PFSK-1 (cell line): ENCODE measurements at regions not wholly inside any gene's neighbourhood (a gene's known extent, or its start where the extent isn't known, plus 50 kb on each side); places are given as distances from the start of the nearest gene placed in this dataset.

ENCODE experiments used
- FOXP2 ChIP-seq: optimal IDR thresholded peaks from 2 replicates; pipeline ENCODE3; 2011; ENCODE audit warnings: borderline replicate concordance, control low read depth, inconsistent platforms; ENCODE audit not compliant: insufficient read depth; ENCODE audit errors: extremely low read length, extremely low read depth
- POLR2AphosphoS5 ChIP-seq: IDR thresholded peaks from 2 replicates; pipeline ENCODE4 v1.6.1; 2012; ENCODE audit warnings: low read depth, mild to moderate bottlenecking, control low read depth, low read length, moderate library complexity
- SIN3A ChIP-seq: IDR thresholded peaks from 2 replicates; pipeline ENCODE4 v1.6.1; 2012; ENCODE audit warnings: mild to moderate bottlenecking, low read length, moderate library complexity, borderline replicate concordance; ENCODE audit not compliant: insufficient read depth
- TAF1 ChIP-seq: IDR thresholded peaks from 2 replicates; pipeline ENCODE4 v1.6.1; 2012; ENCODE audit warnings: low read length, control low read depth, borderline replicate concordance; ENCODE audit not compliant: insufficient read depth
- TF ChIP-seq, protein P1 (sequence below), 2 experiments: IDR thresholded peaks; 2 replicates each; pipeline versions ENCODE4 v1.6.1 to v1.8.0; 2011 to 2012; ENCODE audit warnings: low read depth in 2 of 2, low read length in 2 of 2, control low read depth in 1 of 2, inconsistent platforms in 1 of 2, mild to moderate bottlenecking in 1 of 2, moderate library complexity in 1 of 2; ENCODE audit not compliant: insufficient read depth in 1 of 2

GRCh38 chr2:34567128-34567527, 968.0 kb upstream of the FAM98A start:
- TF ChIP-seq, protein P1, sequence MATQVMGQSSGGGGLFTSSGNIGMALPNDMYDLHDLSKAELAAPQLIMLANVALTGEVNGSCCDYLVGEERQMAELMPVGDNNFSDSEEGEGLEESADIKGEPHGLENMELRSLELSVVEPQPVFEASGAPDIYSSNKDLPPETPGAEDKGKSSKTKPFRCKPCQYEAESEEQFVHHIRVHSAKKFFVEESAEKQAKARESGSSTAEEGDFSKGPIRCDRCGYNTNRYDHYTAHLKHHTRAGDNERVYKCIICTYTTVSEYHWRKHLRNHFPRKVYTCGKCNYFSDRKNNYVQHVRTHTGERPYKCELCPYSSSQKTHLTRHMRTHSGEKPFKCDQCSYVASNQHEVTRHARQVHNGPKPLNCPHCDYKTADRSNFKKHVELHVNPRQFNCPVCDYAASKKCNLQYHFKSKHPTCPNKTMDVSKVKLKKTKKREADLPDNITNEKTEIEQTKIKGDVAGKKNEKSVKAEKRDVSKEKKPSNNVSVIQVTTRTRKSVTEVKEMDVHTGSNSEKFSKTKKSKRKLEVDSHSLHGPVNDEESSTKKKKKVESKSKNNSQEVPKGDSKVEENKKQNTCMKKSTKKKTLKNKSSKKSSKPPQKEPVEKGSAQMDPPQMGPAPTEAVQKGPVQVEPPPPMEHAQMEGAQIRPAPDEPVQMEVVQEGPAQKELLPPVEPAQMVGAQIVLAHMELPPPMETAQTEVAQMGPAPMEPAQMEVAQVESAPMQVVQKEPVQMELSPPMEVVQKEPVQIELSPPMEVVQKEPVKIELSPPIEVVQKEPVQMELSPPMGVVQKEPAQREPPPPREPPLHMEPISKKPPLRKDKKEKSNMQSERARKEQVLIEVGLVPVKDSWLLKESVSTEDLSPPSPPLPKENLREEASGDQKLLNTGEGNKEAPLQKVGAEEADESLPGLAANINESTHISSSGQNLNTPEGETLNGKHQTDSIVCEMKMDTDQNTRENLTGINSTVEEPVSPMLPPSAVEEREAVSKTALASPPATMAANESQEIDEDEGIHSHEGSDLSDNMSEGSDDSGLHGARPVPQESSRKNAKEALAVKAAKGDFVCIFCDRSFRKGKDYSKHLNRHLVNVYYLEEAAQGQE (IDR thresholded peaks at IDR 0.05; ENCODE audit: insufficient read depth in 1 of 2, low read depth in 2 of 2, low read length in 2 of 2) = no peak
- TF ChIP-seq POLR2AphosphoS5 = no peak
- TF ChIP-seq SIN3A = no peak
- TF ChIP-seq TAF1 = no peak
- no peak for TF ChIP-seq FOXP2

GRCh38 chr2:34552337-34552736, 953.2 kb upstream of the FAM98A start:
- TF ChIP-seq POLR2AphosphoS5 = no peak
- TF ChIP-seq, protein P1 (IDR thresholded peaks at IDR 0.05; ENCODE audit: insufficient read depth in 1 of 2, low read depth in 2 of 2, low read length in 2 of 2) = no peak
- no peak for TF ChIP-seq TAF1
- TF ChIP-seq SIN3A = no peak

DNA sequence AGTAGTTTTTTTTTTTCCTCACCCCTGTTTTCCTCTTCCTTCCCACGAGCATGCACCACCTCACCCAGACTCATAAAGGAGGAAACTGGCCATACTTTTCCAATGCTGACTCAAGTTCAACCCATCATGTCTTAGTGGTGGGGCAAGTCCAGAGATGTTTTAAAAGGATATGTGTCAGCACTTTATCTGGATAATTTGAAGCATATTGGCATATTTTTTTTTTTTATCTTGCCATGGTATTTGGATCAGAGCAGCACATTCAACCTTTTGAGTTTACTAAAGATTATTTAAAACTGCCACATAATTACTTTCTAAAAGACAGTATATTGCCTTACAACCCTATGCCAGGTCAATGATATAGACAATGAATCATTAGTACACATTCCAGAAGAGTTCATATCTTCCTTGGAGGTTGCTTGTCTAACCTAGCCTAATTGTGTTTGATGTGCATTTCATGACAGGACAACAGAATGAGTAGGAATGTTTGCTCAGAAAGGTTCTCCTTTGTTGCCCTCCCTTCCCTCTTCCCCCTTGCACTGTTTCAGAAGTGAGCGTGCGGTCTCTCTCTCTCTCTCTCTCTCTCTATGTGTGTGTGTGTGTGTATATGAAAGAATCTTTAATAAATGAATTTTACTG, 950.7 kb upstream of the FAM98A start:
- TF ChIP-seq POLR2AphosphoS5 (no peak), FOXP2 (no peak), SIN3A (no peak), TAF1 (no peak)
- TF ChIP-seq, protein P1 (IDR thresholded peaks at IDR 0.05; ENCODE audit: insufficient read depth in 1 of 2, low read depth in 2 of 2, low read length in 2 of 2) = no peak

- TF ChIP-seq SIN3A (no peak), POLR2AphosphoS5 (no peak), FOXP2 (no peak), TAF1 (no peak)
- TF ChIP-seq, protein P1 (IDR thresholded peaks at IDR 0.05; ENCODE audit: insufficient read depth in 1 of 2, low read depth in 2 of 2, low read length in 2 of 2) = no peak
Observed at GRCh38 chr2:34547900-34548299, 948.8 kb upstream of the FAM98A start.
